GM19239 (cell line): ENCODE measurements at regions not wholly inside any gene's neighbourhood (a gene's known extent, or its start where the extent isn't known, plus 50 kb on each side); places are given as distances from the start of the nearest gene placed in this dataset.

Experiments
- DNase-seq: peaks from one replicate; pipeline ENCODE4 v3.0.0; 2011; ENCODE audit warnings: low spot score; ENCODE audit not compliant: insufficient read length
- FAIRE-seq: peaks from 2 replicates; lab custom pipeline; 2011; peaks lifted over from hg19 to GRCh38; lab: Jason Lieb, UNC

DNA sequence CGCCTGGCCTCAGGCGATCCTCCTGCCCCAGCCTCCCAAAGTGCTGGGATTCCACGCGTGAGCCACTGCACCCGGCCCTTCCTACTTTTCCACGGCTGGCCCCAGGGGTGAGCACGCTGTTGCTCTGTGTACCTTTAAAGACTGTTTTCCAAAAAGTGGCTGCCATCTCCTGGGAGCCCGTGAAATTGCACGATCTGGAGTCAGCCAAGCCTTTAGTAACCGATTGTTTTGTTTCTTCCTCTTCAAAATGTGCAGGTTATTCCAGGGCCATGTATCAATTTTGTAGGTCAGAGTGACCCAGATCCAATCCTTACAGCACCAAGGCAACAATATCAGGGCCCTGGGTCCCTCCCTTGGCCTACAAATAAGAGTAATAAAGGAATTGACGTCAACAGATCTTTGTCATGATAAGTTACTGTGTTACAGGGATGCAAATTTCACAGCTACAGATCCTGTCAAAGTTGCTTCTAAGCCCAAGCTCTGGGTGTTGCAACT, 135.6 kb upstream of the ZNF236 start:
- no peak for DNase-seq

DNA sequence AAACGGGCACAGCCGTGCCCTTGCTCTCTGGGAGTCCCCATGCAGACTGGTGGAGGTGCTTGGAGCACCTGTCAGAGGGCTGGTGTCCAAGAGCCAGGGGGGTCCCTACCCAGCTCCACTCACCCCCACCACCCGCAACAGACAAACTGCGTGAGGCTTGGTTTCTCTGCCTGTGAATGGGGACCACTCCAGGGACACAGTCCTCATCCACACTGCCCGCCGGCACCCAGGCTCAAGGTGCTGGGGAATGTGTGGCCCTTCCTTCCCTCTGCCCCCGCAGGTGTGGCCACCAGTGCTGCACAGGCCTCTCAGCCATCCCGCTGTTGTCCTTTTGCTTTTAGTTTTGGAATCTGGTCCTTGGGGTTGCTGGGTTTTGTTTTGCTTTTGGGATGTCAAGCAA, 136.5 kb upstream of the ZNF236 start:
- FAIRE-seq (no peak), DNase-seq (no peak)

More for the DNA sequence above, 135.6 kb upstream of the ZNF236 start:
- no peak for FAIRE-seq

DNA sequence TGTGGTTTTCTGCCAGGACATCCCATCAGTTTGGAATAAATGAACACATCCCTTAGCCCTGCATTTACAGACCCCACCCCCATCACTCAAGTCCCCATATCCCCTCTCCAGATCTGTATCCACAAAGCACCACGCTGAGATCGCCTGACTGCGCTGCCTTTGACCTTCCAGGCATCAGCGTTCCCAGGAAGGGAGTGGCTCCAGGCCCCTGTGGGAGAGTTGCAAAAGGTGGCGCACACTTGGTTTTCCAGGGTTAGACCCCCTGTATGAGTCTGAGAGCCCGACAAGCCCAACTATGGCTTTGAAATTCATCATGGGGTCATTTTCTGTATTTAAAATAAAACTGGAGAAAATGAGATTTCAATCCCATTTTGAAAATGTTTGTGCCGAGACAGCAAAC, 137.0 kb upstream of the ZNF236 start:
- no peak for FAIRE-seq
- DNase-seq = no peak

DNA sequence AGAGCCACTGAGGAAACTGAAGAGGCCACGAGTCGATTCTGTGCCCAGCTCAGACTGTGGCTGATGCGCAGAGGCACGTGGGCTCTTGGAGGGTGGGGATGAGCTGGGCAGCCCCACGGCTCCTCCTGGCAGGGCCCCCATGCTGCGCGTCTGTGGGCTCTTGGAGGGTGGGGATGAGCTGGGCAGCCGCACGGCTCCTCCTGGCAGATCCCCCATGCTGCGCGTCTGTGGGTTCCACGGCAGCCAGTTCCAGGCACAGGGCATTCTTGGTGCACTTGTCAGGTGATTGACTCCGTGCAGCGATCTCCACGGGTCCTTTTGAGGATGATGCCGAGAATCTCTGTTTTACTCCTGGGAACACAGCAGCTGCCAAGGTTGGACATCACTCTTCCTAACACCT, 138.1 kb upstream of the ZNF236 start:
- FAIRE-seq (no peak), DNase-seq (no peak)

DNA sequence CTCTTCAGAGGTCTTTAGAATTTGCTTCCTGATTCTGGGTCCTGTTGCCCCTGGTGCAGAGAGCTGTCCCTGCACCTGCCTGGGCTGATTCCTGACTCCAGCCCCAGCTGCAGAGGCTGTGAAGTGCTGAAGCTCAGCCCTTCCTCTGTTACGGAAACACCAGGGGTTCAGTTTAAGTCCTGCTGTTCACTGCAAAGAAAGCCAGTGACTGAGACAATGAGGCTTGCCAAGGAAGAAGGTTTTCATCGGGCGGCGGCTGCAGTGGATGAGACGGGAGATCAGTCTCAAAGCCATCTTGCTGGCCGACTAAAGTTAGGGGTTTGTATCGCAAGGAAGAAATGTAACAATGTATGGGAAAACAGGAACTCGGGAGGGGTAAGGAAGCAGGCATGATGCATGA, 142.4 kb upstream of the ZNF236 start:
- no peak for FAIRE-seq
- DNase-seq = no peak

DNA sequence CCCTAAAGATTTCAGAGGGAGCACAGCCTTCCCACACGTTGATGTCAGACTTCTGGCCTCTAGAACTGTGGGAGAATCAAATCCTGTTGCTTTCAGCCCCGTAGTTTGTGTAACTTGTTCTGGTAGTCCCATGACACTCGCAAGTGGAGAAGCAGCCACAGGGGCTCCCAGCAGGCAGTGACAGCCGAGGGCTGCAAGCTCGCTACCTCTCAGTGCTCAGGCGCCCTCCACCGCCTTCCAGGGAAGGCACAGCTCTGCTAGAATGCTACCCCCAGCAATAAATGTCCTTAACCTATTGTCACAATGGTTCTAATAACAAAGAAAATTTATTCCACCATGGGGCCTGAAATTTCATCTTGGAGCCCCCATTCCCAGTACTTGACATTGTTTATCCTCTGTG, 143.1 kb upstream of the ZNF236 start:
- FAIRE-seq (no peak), DNase-seq (no peak)

DNA sequence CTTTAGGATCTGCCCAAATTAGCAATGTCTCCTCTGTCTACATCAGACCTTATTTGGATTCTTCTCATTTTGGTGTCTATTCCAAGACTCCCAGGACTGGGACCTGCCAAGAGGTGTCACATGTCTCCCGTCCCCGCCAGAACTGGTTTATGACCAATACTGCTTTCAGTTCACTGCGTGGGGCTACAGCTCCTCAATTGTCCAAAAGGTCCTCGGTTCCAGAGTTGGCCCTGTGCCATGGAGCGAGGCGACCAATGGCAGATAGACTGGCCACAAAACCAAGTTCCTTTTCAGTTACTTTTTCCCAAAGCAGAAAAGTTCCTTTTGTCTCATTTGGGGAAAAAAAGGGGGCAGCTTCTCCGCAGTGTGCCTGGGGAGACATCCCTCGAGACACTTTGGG, 144.1 kb upstream of the ZNF236 start:
- DNase-seq (no peak), FAIRE-seq (no peak)

DNA sequence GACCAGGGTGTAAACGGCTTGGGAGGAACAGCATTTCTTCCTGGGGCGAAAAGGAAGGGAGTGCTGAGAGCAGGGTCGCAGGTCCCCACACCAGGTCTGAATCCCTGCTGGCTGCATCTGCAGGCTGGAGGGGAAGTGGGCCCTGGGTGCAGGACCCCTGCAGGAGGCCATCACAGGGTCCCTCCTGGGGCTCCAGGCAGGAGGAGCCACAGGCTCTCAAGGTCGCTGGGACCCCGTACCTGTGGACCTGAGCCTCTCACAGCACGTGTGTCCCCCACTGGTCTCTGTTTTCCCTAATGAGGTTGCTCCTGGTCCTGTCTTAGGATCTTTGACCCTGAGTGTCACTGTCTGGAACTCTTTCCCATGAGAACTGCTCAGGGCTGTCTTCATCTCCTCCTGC, 147.8 kb upstream of the ZNF236 start:
- DNase-seq (no peak), FAIRE-seq (no peak)

DNA sequence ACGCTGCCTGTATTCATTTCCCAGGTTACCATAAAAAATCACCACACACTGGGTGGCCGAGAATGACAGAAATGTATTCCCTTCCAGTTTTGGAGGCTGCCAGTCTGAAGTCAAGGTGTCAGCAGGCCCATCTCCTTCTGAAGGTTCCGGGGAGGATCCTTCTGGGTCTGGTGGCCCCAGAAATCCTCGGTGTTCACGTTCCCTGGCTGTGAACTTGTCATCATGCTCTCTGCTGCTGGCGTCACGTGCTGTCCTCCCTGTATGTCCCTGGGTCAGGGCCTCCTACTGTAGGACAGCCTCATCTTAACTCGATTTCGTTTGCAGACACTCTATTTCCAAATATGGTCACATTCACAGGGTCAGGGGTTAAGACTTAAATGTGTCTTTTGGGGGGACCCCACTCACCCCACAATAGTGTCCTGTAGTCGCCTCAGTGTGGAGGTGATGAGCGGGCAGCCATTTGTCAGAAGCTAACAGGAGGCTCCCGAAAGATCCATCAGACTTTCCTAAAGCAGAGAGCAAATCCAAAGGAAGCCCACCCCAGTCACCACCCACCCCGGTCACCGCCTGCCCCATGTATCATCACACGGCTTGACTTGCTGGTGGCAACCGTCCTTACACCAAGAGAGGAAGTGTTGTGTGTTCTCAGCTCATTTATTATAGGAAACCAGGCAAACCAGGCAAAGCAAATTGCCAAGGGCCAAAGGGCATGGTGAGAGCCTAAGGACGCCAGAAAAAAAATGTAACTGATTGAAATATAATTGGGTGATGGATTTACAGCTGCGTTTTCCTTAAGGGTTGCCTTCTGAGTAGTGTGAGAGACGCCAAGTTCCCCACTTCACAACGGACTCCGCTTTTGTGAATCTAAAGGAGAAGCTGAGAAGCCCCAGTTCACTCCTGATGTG, 148.8 kb upstream of the ZNF236 start:
- FAIRE-seq = no peak
- DNase-seq = no peak

DNA sequence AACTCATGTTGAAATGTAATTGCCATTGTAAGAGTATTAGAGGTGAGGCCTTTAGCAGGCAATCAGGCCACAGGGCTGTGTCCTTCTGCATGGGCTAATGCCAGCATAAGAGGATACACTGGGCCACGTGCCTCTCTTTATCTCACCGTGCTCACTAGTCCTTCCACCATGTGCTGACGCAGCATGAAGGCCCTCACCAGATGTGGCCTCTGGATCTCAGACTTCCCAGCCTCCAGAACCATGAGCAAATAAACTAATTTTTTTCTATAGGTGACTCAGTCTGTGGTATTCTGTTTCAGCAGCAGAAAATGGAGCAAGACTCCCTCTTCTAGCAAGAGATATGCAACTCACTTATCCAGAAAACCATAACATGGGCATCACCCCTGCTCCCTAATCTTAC, 149.7 kb upstream of the ZNF236 start:
- FAIRE-seq (no peak), DNase-seq (no peak)

DNA sequence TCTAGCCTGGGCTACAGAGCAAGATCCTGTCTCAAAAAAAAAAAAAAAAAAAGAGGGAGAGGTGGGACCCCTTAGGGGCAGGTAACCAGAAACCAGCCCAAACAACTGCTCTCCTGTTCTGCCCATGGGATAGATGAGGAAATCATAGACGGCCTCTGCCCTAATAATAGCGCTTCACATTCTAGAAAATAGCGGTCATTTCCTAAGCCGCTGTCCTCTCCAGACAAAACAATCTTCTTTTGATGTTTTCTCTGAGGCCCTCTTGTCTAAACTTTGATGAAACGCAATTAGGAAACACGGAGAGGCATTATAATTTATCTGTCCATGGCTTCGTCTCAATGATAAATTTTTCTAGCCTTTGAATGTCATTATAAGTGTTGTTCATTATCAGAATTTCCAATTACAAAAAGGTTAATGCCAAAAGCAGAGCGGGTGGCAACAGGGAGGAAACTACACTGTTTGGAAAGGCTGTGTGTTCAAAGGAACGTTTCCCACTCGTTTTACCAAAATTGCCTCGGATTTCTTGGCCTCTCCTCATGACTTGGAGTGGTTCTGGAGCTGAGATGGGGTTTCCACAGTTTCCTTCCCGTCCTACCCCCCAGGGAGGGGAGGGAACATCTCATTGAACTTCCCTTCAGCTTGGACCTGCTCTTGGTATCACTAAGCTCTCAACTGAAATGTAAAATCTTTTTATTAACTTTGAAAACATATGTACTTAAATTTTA, 151.6 kb upstream of the ZNF236 start:
- DNase-seq (no peak), FAIRE-seq (no peak)

DNA sequence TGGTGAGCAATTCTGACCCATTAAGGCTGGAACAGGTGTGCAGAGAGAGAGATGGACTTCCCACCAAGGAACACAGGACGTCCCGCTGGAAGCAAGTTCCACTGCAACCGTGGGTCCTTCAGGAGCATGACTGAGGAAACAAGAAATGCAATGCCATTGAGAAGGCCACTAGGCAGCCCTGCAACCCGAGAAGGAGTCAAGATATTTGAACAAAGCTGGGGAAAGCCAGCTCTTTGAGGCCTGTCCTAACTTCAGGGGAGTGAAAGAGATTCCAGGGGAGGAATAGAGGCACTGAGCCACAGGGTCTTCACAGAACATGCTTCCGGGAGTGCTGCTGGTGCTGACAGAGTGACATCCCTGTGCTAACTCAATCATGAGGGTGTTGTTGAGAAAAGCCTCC, 153.8 kb upstream of the ZNF236 start:
- no peak for FAIRE-seq

DNA sequence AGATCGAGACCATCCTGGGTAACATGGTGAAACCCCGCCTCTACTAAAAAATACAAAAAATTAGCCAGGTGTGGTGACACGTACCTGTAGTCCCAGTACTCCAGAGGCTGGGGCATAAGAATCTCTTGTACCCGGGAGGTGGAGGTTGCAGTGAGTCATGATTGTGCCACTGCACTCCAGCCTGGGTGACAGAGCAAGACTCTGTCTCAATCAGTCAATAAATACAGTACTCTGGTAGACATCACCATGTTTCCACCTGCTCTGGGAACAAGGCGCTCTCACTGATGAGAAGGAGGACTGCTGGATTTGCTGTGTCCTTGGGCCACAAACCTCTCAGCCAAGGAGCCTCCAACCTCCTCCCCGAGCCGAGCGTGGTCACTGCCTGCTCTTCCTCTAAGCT, 154.2 kb upstream of the ZNF236 start:
- FAIRE-seq = no peak

More for the DNA sequence above, 153.8 kb upstream of the ZNF236 start:
- no peak for DNase-seq

DNA sequence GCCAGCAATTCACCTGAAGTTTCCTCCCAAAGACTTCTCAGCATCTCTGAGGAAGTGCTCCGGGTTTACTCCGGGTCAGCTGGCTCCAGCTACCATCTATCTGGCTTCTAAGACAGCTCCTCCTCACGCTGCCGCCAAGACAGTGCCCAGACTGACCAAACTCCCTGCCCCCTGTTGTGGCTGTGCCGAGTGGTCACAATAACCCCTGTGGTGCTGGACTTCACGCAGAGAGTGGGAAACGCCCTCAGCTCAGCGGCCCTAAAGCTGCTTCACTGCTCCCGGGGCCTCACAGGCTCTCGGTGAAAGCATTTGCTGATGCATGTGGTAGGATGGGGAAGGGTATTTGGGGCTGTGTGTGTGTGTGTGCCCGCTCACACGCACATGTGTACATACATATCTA, 154.8 kb upstream of the ZNF236 start:
- DNase-seq (no peak), FAIRE-seq (no peak)

More for the DNA sequence above, 154.2 kb upstream of the ZNF236 start:
- DNase-seq = no peak

DNA sequence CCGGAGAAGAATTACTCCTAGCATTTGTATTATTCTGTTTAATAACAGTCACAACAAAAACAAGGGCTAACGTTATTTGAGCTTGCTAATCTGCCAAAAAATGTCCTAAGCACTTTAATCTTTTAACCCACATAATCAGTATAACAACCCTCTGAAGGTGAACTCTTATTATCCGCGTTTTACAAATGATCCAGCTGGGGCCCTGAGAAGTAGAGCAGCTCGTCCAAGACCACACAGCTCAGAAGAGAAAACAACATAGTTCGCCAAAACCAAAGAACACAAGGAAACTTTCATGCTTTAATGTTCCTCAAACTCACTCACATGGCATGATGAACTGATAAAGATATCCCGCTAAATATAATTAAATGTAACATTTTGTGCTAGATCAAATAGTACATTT, 159.7 kb upstream of the ZNF236 start:
- DNase-seq (no peak), FAIRE-seq (no peak)

DNA sequence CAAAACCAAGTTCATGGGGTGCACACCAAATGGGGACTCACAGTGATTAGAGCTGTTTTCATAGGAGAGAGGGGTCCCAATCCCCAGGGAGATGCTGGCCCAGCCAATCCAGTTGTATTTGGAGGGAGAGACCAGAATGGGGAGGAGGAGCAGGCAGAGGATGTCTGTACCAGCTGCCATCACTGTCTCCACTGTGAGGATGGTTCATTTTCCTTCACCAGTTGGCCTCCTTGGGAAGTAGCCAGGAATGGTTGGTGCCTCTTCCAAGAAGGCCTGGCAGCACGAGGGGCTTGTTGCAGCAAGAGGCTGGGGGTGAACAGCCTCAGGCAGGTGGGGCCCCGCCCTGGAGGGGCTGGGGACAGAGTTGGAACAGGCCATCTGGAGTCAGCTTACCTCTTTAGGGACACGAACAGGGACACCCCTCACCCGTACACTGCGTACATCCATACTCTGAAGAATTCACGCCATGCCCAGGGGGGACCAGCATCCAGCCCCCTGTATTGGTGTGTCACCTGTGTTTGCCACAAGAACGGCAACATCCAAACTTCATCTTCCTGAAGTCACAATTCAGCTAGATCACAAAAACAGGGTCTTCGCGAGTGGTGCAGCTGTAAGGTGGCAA, 161.7 kb upstream of the ZNF236 start:
- no peak for DNase-seq
- FAIRE-seq = no peak

DNA sequence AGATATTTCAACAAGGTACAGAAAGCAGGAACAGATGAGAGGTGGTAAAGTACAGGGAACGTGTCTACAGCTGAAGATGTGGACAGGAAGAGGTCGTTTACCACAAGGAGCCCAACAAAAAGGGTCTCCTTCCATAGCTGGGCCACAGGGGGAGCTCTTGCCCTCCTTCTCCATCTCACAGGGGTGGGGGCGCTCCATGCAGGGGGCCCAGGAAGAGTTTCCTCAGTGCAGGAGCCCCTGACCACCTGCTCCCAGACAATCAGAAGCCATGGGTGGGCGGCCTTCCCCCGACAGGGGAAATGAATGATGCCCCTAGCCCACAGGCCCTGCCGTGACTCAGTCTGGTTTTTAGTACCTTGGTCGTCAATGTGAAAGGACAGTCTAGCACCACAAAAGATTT, 163.6 kb upstream of the ZNF516 start:
- DNase-seq (no peak), FAIRE-seq (no peak)

DNA sequence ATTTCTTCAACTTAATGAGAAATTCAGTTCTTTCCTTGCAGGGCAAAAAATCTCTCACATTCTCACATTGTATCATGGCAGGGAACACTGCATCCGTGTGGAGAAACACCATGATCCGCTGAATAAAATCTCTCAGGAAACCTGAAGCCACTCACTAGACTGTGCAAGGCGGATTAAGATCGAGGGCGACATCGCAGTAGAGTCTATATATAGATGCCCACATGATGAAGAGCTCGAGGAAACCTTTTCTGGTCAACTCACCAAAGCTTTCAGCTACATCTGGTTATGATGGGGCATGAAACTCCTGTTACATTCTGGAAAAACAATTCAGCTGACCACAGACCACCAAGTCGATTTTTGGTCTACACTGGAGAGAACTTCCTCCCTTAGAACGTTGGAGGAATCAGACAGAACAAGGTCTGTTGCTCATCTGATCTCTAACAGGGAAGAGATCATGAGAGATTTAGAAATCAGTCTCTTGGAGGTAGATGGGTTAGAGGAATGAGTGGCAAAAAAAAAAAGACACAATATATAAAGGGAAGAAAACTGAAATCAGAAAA, 162.9 kb upstream of the ZNF516 start:
- no peak for DNase-seq
- no peak for FAIRE-seq

DNA sequence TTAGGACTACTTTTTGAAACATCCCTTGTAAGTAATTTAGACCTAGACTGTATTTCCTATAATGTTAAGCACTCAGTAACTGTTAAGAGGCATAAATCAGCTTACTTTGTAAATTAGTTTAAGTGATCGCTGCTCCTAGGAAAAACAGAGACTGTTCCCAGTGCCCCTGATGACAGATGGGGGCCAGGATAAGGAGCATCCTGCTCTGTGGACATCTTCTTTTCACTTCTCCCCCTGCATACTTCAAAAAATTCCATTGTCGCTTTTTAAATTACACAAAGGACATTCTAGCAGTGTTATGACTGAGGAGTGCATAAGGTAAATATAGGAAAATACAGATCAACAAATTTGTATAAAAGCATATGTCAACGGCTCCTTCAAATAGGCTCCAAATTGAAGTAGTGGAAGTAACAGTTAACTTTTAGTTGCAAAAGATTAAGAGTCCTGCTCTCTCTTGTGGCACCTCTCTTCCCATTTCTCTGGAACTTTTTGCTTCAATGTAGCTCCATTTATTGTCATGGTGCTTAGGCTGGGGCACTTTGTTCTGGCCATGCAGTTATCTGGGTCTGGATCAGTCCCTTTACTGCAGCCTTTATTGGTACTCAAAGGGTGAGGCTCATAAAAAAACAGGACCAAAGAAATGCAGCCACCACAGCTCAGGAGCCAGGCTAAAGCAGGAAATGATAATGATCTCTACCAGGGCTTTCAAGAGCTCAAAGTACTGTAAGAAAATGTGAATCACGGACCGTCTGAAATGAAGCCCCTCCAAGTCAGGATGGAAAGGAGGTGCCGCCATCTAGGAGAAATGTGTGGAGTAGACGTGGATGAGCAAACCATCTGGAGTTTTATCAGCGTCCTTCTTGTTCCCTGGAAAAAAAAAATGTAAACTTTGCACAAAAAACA, 162.1 kb upstream of the ZNF516 start:
- no peak for FAIRE-seq
- DNase-seq = no peak

DNA sequence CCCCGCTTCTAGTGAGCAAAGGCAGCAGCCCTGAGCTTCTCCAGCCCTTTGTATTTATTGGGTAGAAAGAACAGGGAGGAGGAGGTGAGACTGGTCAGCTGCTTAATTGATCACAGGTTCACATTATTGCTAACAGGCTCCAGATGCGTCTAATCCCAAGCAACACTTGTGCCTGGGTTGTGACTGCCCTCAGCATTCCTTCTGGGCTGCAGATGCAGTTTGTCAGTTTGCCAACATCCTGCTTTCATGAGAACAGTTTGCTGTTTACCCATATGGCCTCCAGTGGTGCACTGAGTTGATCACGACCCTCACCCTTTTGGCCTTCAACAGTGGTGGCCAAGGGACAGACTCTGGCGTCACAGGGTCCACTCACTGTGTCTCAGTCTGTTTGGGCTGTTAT, 159.5 kb upstream of the ZNF516 start:
- no peak for DNase-seq
- no peak for FAIRE-seq
